H9 (cell line): ENCODE measurements at regions not wholly inside any gene's neighbourhood (a gene's known extent, or its start where the extent isn't known, plus 50 kb on each side); places are given as distances from the start of the nearest gene placed in this dataset.

ENCODE experiments used
- DNase-seq: peaks from one replicate; pipeline ENCODE4 v3.0.0-alpha.2; 2017
- H2AFZ ChIP-seq: one replicate; pipeline ENCODE4 v1.6.1; 2013; ENCODE audit warnings: mild to moderate bottlenecking, low read length, control low read depth, moderate library complexity
- H2AK5ac ChIP-seq: 2 replicates; pipeline ENCODE4 v1.6.1; 2013; ENCODE audit warnings: low read length, control low read depth, mixed read lengths; ENCODE audit not compliant: insufficient read length
- H2BK120ac ChIP-seq: one replicate; pipeline ENCODE4 v1.6.1; 2013; ENCODE audit warnings: low read depth, mild to moderate bottlenecking, low read length, control low read depth, inconsistent platforms; ENCODE audit not compliant: poor library complexity, severe bottlenecking
- H2BK12ac ChIP-seq: 2 replicates; pipeline ENCODE4 v1.6.1; 2013; ENCODE audit warnings: low read length, control low read depth, mixed read lengths, low read depth; ENCODE audit not compliant: insufficient read length
- H2BK15ac ChIP-seq: 2 replicates; pipeline ENCODE4 v1.6.1; 2013; ENCODE audit warnings: low read depth, low read length, control low read depth
- H2BK20ac ChIP-seq: one replicate; pipeline ENCODE4 v1.6.1; 2013; ENCODE audit warnings: low read depth, mild to moderate bottlenecking, low read length, control low read depth, inconsistent platforms; ENCODE audit not compliant: poor library complexity, severe bottlenecking
- H2BK5ac ChIP-seq: 2 replicates; pipeline ENCODE4 v1.6.1; 2013; ENCODE audit warnings: low read length, control low read depth, mixed read lengths; ENCODE audit not compliant: insufficient read length
- H3K14ac ChIP-seq: 2 replicates; pipeline ENCODE4 v1.6.1; 2013; ENCODE audit warnings: low read length, control low read depth; ENCODE audit not compliant: insufficient read depth
- H3K18ac ChIP-seq: 2 replicates; pipeline ENCODE4 v1.6.1; 2013; ENCODE audit warnings: low read depth, mild to moderate bottlenecking, mixed read lengths, low read length, control low read depth; ENCODE audit not compliant: insufficient read length
- H3K23ac ChIP-seq: 2 replicates; pipeline ENCODE4 v1.6.1; 2013; ENCODE audit warnings: low read length, control low read depth, mixed read lengths, low read depth; ENCODE audit not compliant: insufficient read length
- H3K23me2 ChIP-seq: 2 replicates; pipeline ENCODE4 v1.6.1; 2013; ENCODE audit warnings: low read depth, mild to moderate bottlenecking, mixed read lengths, low read length, control low read depth; ENCODE audit not compliant: insufficient read length, poor library complexity, severe bottlenecking
- H3K27ac ChIP-seq: 2 replicates; pipeline ENCODE4 v1.5.1; 2013; ENCODE audit warnings: low read length, control low read depth, mixed read lengths, low read depth; ENCODE audit not compliant: insufficient read length
- H3K27me3 ChIP-seq: 2 replicates; pipeline ENCODE4 v1.6.1; 2013; ENCODE audit warnings: low read length, control low read depth, inconsistent platforms; ENCODE audit not compliant: insufficient read depth
- H3K4ac ChIP-seq: 2 replicates; pipeline ENCODE4 v1.6.1; 2013; ENCODE audit warnings: low read depth, mild to moderate bottlenecking, control low read depth, inconsistent platforms, low read length, moderate library complexity
- H3K4me1 ChIP-seq: 2 replicates; pipeline ENCODE4 v1.6.1; 2013; ENCODE audit warnings: low read length, control low read depth, inconsistent platforms; ENCODE audit not compliant: insufficient read depth
- H3K4me2 ChIP-seq: 2 replicates; pipeline ENCODE4 v1.6.1; 2013; ENCODE audit warnings: low read length, control low read depth, mixed read lengths; ENCODE audit not compliant: insufficient read length, insufficient read depth
- H3K56ac ChIP-seq: 2 replicates; pipeline ENCODE4 v1.6.1; 2013; ENCODE audit warnings: low read depth, mild to moderate bottlenecking, mixed read lengths, low read length, control low read depth; ENCODE audit not compliant: insufficient read length
- H3K79me1 ChIP-seq: 2 replicates; pipeline ENCODE4 v1.6.1; 2013; ENCODE audit warnings: low read depth, mild to moderate bottlenecking, moderate library complexity, low read length, control low read depth, inconsistent platforms; ENCODE audit not compliant: insufficient read depth, poor library complexity, severe bottlenecking
- H3K79me2 ChIP-seq: 2 replicates; pipeline ENCODE4 v1.6.1; 2013; ENCODE audit warnings: low read length, control low read depth, inconsistent platforms; ENCODE audit not compliant: insufficient read depth
- H3K9ac ChIP-seq: 2 replicates; pipeline ENCODE4 v1.6.1; 2013; ENCODE audit warnings: low read length, control low read depth, mixed read lengths; ENCODE audit not compliant: insufficient read length; ENCODE audit errors: extremely low read depth
- H3K9me3 ChIP-seq: one replicate; pipeline ENCODE4 v1.6.1; 2013; ENCODE audit warnings: low read depth, low read length, inconsistent platforms; ENCODE audit not compliant: control insufficient read depth
- H3T11ph ChIP-seq: one replicate; pipeline ENCODE4 v1.6.1; 2013; ENCODE audit warnings: mild to moderate bottlenecking, low read length, control low read depth, inconsistent platforms
- H4K20me1 ChIP-seq: one replicate; pipeline ENCODE4 v1.6.1; 2013; ENCODE audit not compliant: control insufficient read depth, insufficient read length, insufficient read depth
- H4K5ac ChIP-seq: 2 replicates; pipeline ENCODE4 v1.6.1; 2013; ENCODE audit warnings: low read depth, mild to moderate bottlenecking, mixed read lengths, low read length, control low read depth; ENCODE audit not compliant: insufficient read length
- H4K8ac ChIP-seq: replicated peaks from 2 replicates; pipeline ENCODE4 v1.6.1; 2013; ENCODE audit warnings: low read length, control low read depth, mixed read lengths, low read depth; ENCODE audit not compliant: insufficient read length
- H4K91ac ChIP-seq: 2 replicates; pipeline ENCODE4 v1.6.1; 2013; ENCODE audit warnings: low read depth, mild to moderate bottlenecking, moderate library complexity, mixed read lengths, low read length, control low read depth; ENCODE audit not compliant: insufficient read length
- H3K27ac Mint-ChIP-seq, 3 experiments: 2 replicates in 2 of 3; 3 replicates in 1 of 3; pipeline ENCODE4 v1.8.0; 2020 to 2021; ENCODE audit warnings: mixed read lengths in 3 of 3, mild to moderate bottlenecking in 1 of 3, moderate library complexity in 1 of 3
- H3K27me3 Mint-ChIP-seq: 2 replicates; pipeline ENCODE4 v1.8.0; 2021; ENCODE audit warnings: low read depth, mild to moderate bottlenecking, moderate library complexity, mixed read lengths
- H3K36me3 Mint-ChIP-seq, 3 experiments: 2 replicates in 2 of 3; 3 replicates in 1 of 3; pipeline ENCODE4 v1.8.0; 2020 to 2021; ENCODE audit warnings: low read depth in 3 of 3, mixed read lengths in 3 of 3; ENCODE audit not compliant: insufficient read depth in 1 of 3
- H3K4me1 Mint-ChIP-seq, 2 experiments: 2 replicates each; pipeline ENCODE4 v1.8.0; 2020; ENCODE audit warnings: mixed read lengths in 2 of 2
- H3K4me3 Mint-ChIP-seq, 2 experiments: 2 replicates in 1 of 2; 3 replicates in 1 of 2; pipeline ENCODE4 v1.8.0; 2020 to 2021; ENCODE audit warnings: mild to moderate bottlenecking in 2 of 2, mixed read lengths in 2 of 2, moderate library complexity in 1 of 2
- H3K9me3 Mint-ChIP-seq, 2 experiments: 2 replicates in 1 of 2; 3 replicates in 1 of 2; pipeline ENCODE4 v1.8.0; 2020; ENCODE audit warnings: mild to moderate bottlenecking in 2 of 2, mixed read lengths in 2 of 2, moderate library complexity in 1 of 2
- CTCF ChIP-seq: fragments of 200-600 bp; sonication (generic); conservative IDR thresholded peaks from 3 replicates; pipeline ENCODE4 v1.8.0; 2021; ENCODE audit warnings: antibody characterized with exemption, mild to moderate bottlenecking

GRCh38 chrX:37918168-37918567 is 70.8 kb upstream of the DYNLT3 start:
- H3K4me1 Mint-ChIP-seq = no peaks in the 10 kb centered on the region
- H4K8ac ChIP-seq = no peak overlapping the region

More at GRCh38 chrX:37918168-37918567, 70.8 kb upstream of the DYNLT3 start:
- H3K9me3 ChIP-seq = peaks cover 15% of the 10 kb centered on the region
- TF ChIP-seq CTCF = no peak
- H2AFZ ChIP-seq = no peak overlapping the region
- no peaks in the 10 kb centered on the region for H3K23me2 ChIP-seq
- H2BK20ac ChIP-seq = no peak overlapping the region
- no peak overlapping the region for H4K5ac ChIP-seq
- no peaks in the 10 kb centered on the region for H3K4me1 ChIP-seq
- no peak overlapping the region for H3K27ac ChIP-seq
- peaks cover 69 to 70% of the 10 kb centered on the region in 2 experiments for H3K9me3 Mint-ChIP-seq
- H4K91ac ChIP-seq = no peak overlapping the region
- H3K79me2 ChIP-seq = no peaks in the 10 kb centered on the region
- no peak overlapping the region for H2BK12ac ChIP-seq
- no peak for DNase-seq
- H3K4me2 ChIP-seq = no peak overlapping the region
- no peak overlapping the region for H3T11ph ChIP-seq
- H3K9ac ChIP-seq = no peak overlapping the region
- no peak overlapping the region for H3K4ac ChIP-seq
- H2BK120ac ChIP-seq = no peak overlapping the region
- no peak overlapping the region for H3K4me3 Mint-ChIP-seq
- H3K18ac ChIP-seq = no peak overlapping the region
- no peak overlapping the region for H3K14ac ChIP-seq
- H4K20me1 ChIP-seq = no peaks in the 10 kb centered on the region
- H2BK15ac ChIP-seq = no peak overlapping the region
- H3K23ac ChIP-seq = no peak overlapping the region
- H3K27me3 ChIP-seq = no peaks in the 10 kb centered on the region
- H2BK5ac ChIP-seq = no peak overlapping the region
- no peaks in the 10 kb centered on the region for H3K79me1 ChIP-seq
- peaks cover 0 to 5% (median 1%) of the 10 kb centered on the region in 3 experiments; a peak in 3 of 7 replicates for H3K36me3 Mint-ChIP-seq
- no peak overlapping the region for H3K27ac Mint-ChIP-seq
- peaks cover 1% of the 10 kb centered on the region; the same call in 1 of the 2 replicates for H3K27me3 Mint-ChIP-seq
- H2AK5ac ChIP-seq = no peak overlapping the region
- no peak overlapping the region for H3K56ac ChIP-seq
